HG02943 (cell line): ENCODE measurements at regions not wholly inside any gene's neighbourhood (a gene's known extent, or its start where the extent isn't known, plus 50 kb on each side); places are given as distances from the start of the nearest gene placed in this dataset.
"Not testable (repeated sequence)": the region's sequence is repeated elsewhere in the genome, so short reads cannot be mapped to it uniquely, and the experiment has no call there.

ENCODE experiments used
- ATAC-seq: cut with Tn5 transposase; IDR thresholded peaks from one replicate; pipeline ENCODE4 v1.9.1; 2021; ENCODE audit warnings: mild to moderate bottlenecking, low read depth, moderate library complexity; ENCODE audit not compliant: unreplicated experiment

DNA sequence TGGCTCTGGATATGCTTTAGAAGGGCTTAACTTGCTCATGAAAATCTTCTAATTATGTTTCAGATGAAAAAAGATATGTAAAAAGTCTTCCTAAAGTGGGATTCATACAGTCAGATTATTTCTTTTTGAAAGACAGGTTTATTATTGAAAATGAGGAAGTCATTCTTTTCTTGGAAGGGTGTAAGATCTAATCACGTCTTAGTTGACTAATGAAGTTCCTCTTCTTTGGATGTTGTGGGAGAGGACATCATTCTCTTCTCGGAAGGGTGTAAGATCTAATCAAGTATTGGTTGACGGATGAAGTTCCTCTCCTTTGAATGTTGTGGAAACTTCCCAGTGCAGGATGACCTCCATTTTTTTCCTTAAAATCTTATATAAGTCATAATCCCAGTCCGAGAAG lies 74.9 kb downstream of the ALG10 start:
- no peak for ATAC-seq

DNA sequence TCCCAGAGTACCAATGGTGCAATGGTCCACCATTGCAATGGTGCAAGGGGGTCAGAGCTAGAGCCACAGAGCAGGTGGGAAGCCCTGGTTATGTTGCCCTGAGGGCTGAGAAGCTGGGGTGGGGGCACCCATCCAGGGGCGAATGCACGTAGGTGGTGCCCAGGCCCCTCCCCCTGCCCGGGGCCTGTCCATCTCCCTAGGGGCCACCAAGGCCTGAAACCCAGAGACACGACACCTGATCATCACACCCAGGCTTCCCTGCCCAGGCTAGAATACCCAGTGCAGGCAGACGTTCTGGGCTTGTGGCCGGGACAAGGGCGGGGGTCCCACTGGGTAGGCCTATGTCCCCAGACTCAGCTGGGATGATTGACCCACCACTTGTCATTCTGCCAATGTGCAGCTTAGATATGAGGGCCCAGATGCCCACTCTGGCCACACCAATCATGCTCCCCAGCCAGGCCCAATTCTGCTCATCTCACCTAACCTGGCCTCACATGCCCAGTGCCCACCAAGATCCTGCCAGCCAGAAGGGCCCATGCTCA lies 83.2 kb downstream of the ALG10 start:
- no peak for ATAC-seq

DNA sequence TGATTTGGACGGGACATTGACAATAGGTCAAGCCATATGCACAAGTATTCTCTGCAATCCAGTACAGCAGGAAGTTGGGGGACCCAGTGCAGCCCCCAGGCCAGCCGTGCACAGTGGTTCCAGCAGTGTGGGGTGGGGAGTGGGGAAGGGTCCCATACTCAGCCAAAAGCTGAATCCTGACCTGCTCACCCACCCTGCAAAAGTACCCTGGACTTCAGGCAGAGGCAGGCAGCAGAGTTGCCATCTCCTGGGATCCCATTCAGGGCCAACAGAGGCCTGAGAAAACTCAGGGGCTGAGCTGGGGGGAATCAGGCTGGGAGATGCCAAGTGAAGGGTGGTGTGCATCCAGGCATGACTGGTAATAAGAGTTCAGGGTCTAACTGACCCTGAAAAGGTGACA lies 83.9 kb downstream of the ALG10 start:
- ATAC-seq: no peak

DNA sequence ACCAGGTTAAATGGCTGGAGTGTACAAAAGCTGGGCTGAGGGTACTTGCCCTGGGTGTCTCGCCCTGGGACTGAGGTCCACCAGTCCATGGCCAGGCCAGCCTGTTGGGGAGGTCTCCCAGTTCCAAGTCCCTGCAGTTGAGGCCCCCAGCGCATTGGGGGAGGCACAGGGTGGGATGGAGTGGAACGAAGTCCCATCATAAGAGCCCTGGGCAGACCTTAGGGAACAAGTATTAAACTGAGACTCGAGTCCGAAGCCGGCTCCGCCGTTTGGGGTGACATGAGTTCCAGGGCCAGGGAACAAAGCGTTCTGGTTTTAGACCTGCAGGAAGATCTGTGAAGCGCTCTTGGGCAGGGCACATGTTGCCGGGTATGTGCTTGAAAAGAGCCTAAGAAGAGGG lies 84.7 kb downstream of the ALG10 start:
- ATAC-seq: no peak

DNA sequence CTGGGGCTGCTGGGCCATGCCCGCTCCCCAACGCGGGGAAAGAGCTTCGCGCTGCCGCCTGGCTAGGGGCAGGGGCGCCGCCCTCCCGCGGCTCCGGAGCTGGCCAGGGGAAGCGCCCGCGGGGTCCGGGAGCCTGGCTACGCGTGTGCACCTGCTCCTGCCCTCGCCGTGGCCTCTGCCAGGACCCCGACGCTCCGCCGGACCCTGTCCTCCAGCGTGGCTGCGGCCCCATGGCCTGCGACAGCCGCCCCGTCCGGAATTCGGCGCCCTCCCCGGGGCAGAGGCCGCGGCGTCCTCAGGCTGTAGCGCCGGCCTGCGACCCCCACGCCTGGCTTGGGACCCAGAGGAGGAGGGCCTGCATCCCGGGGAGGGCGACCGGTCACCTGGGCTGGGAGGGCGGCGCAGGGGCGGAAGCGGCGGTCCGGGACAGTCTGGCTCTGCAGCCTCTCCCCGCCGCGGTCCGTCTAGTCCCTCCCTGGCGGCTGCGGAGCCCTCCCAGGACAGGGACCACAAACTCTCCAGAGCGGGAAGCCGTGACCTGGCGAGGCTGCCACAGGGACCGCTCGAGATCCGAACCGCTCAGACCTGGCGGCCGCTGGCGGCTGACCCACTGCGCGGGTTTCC lies 85.6 kb downstream of the ALG10 start:
- ATAC-seq: no peak

DNA sequence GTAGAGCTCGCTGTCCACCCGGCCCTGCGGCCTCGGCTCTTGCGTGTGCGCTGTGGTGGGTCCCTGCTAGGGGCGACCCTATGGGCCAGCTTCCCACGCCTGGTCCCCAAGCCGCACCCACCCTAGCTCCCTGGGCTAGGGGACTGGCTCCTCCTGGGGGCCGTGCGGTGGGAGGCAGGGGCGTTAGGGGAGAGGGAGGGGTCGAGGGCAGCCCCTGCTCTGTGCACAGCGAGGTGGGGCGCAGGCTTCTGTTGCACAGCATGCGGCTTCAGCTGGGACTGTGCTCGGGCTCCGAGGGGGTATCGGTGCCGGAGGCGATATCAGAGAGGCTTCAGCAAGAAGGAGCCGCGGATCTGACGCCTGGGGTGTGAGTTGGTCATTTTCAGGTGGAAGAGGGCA lies 86.1 kb downstream of the ALG10 start:
- ATAC-seq: no peak

DNA sequence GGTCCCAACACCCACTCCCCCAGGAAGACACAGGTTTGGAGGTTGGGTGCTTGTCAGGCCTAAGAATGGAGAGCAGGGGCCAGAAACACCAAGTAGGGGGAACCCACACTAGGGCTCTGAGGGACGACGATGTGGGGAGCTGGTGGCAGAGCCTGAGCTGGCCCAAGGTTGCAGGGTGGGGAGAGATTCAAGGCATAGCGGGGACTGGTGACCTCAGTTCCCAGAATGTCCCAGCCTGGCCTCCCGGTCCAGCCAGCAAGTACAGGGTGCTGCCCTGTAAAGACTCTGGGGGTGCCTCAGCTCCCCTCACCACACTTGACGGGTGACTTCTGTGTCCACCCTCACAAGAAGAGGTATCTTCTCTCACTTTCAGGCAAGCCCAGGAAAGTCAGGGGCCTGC lies 86.7 kb downstream of the ALG10 start:
- ATAC-seq: no peak

DNA sequence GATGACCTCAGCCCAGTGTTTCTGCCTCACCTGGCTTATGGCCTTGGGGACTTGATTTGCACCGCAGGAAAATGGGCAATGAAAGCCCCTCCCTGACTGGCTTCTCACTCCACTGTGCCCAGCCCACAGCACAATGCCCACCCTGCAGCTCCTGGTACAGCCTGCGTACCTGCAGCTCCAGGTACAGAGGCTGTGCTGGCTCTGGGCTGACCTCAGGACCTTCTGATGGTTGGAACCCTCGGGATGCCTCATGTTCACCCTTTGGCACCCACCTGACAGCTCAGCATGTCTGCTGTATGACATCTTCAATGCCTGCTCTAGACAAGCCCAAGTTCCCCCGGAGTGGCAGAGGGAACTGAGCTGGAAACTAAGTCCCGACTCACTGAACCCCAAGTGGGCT lies 87.1 kb downstream of the ALG10 start:
- ATAC-seq: no peak

DNA sequence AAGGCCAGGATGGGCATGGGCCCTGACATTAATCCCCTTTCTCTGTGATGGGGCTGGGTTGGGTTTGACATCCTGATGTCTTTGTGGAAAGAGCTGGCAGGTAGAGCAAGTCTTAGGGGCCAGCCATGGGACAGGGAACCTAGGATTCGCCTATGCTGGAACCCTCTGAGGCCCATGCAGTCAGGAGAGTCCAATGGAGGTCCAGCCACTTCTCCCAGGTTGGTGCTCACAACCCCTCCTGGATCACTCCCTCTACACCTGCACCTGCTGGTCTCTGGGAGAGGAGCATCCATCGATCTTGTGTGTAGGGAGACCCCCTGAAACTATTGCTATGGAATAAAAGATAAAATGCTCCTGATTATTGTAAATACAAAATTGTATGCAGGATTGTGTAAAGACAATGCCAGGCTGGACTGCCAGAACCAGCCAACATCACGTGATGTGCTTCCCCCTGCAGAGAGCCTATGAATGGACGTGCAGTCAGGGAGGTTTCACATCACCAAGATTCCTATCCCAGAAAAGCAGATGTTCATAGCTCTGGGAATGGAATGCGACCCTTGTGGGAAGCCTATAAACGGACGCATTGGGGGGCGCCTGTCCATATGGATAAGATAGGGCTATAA lies 87.7 kb downstream of the ALG10 start:
- ATAC-seq: not testable (repeated sequence)

DNA sequence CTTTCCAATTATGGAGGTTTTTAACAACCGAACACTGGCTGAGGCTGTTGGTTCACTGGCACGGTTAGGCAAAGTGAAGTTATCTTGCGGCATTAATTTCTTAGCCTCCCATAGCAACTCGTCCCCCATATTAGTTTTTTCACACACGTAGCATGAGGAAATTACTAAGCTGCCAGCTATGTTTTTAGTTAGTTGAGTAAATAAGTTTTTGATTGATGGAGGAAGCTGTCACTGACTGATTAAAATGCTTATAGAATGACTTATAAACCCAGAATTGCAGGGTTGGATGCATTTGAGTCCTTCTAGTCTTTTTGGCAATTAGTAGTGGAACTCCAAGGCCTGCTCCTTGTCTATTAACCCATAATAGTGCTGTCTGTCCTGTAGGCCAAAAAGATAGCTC lies 97.1 kb downstream of the ALG10 start:
- no peak for ATAC-seq

DNA sequence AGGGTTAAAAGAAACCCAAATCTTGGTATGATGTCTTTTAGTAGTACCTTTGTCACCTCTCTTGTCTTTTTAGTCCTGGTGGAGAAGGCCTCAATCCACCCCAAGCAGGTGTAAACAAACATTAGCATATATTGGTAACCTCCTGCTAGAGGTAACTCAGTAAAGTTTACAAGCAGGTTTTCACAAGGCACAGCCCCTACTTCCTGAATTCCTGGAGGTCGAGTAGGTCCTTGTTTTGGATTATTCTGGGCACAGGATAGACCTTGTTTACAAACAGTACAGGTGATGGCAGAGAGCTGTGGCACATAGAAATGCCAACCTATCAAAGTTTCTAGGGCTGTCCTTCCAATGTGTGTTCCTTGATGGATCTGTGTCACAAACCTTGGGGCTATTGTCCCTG lies 99.1 kb downstream of the ALG10 start:
- no peak for ATAC-seq

DNA sequence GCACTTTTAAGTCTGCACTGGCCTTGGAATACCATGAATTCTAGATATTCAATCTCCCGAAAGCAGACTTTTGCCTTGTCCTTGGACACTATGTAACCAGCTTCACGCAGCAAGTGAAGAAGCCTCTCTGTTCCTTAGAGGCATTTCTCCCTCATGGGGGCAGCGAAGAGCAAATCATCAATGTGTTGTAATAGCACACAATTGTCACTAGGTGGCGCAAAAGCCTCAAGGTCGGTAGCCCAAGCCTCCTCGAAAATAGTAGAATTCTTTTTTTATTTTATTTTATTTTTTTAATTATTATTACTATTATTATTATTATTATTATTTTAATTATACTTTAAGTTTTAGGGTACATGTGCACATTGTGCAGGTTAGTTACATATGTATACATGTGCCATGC lies 100.8 kb downstream of the ALG10 start:
- not testable (repeated sequence) for ATAC-seq

DNA sequence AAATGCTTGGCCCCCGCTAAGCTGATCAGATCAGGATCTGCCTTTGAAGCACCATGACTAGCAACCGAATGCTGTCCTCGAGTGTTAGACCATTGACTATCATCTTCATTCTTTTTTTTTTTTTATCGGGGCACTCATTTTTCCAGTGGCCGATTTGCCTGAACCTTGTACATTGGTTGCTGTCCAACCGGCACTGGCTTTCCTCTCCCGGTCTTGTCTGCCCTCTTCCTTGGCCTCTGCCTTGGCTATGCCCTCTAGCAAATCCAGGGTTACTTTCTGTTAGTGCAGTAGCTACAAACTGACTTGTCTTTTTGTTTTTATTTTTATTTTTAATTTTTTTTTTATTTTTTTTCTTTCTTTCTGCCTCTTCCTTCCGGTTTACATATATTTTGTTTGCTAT lies 102.3 kb downstream of the ALG10 start:
- no peak for ATAC-seq

DNA sequence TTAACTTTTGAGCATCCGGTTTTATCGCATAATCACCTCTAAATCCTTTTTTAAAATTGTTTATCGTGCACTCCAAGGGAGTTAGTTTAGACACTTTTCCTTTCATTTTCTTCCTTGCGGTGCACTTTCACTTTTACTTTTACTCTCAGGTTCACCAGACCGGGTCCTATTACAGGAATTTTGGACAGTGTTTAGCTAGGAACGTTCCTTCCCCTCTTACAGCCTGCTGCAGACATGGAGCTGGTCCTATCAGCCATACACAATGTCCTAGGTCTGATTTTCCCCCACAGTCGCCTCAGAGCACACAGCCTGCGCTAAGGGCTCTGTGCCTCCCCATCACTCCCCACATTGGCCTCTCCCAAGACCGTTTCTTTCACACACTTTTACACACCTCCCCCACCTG lies 103.9 kb downstream of the ALG10 start:
- ATAC-seq: no peak

DNA sequence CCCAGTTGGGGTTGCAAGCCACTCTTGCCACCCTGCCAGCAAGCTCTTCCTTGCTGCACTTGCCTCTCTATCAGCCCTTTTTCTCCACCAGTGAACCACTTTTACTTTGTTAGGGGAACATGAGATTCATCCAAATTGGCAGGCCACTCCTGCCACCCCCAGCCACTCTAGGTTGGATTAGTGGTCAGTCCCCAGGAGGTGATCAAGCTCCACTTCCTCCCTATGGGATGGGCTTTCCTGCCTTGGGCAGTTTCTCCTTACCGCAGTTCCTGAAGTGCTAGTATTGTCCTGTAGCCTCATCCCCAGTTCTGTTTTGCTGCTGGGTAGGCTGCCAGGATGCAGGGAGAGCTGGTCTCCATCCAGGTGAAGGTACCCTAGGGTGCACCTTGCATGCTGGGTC lies 104.5 kb downstream of the ALG10 start:
- ATAC-seq: no peak

DNA sequence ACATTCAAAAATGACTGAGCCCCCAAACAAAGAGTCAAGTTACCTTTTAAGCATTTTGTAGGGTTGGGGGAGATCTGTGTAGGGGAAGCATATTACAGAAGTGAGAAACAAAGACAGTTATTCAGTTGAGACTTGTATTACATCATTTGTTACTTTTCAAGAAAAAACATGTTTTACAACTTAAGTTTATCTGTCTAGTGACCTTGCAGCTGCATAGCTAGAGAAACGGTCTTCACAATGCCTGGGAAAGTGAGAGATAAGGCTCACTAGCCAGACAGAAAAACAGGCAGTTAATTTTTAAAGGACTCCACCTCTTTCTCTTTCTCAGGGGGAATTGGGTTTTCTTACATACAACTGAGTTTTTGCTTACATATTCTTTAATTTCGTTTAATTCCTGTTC lies 105.1 kb downstream of the ALG10 start:
- not testable (repeated sequence) for ATAC-seq

DNA sequence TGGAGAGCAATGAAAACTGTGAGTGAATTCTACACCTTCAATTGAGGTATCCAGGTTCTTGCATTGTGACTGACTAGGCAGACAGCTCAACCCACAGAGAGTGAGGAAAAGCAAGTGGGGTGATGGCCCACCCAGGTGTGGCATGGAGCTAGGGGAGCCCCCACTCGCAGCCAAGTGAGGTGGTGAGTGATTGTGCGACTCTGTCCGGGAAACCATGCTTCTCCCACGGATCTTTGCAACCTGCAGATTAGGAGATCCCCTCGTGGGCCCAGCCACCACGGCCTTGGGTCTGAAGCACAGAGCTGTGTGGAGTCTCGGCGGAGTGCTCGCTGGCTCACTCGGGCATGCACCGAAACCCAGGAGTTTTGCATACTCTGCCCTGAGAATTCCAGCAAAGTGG lies 120.1 kb downstream of the ALG10 start:
- no peak for ATAC-seq

DNA sequence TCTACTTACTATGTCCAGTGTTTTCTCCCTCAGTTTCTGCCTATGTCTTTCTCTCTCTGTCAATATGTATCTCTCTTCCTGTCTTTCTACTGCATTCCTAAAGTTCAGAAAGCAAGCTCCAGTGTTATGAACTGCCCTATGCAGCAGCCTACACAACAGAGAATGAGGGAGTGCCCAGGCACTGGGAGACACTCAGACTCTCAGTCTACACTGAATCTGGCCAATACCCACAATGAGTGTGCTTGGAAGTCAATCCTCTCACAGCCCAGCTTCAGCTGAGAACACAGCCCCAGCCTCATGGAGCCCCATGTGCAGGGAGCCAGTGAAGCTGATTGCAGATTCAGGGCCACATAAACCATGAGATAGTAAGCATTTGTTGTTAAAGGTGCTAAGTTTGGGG lies 128.7 kb downstream of the ALG10 start:
- no peak for ATAC-seq

DNA sequence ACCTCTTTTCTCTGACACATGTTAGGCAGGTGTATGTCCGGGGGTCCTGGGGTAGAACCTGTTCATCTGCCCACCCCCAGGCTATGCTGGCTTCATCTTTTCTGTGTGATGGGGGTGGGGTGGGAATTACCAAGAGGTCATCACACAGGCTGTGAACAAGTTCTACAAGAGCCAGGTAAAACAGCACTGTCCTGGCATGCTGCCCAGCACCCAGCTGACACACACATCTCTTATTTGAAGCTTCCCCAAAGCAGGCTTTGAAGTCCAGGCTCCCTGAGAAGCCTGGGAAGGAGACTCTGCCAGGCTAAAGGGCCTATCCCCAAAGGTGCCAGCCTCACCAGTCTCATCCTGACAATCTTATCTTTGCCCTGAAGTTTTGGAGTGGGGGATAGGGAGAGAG lies 141.1 kb downstream of the ALG10 start:
- ATAC-seq: no peak

DNA sequence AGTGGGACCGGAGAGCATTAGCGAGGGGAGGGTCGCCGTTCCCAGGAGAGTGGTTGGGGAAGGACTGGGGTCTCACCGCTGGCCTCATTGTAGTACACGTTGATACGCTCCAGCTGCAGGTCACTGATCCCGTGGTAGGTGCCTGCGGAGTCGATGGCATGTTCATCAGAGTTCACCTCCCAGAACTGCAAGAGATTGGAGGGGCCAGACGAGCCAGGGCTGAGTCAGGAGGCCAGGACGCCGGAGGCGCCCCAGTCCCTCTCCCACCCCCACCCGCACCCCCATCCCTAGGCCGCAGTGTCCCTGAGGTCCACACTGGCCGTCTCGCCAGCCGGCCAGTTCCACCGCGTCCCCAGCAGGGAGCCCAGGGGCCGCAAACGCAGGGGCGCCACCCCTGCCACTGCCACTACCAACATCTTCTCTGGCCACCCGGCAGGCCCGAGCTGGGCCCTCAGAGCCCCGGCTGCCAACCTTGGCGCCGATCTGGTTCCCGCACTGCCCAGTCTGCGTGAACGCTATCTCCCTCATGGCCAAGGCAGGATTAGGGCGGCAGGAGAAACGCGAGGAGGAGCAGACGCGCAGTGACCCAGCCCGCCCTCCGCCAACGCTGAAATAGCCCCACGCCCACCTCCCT lies 144.2 kb downstream of the ALG10 start:
- ATAC-seq: no peak

DNA sequence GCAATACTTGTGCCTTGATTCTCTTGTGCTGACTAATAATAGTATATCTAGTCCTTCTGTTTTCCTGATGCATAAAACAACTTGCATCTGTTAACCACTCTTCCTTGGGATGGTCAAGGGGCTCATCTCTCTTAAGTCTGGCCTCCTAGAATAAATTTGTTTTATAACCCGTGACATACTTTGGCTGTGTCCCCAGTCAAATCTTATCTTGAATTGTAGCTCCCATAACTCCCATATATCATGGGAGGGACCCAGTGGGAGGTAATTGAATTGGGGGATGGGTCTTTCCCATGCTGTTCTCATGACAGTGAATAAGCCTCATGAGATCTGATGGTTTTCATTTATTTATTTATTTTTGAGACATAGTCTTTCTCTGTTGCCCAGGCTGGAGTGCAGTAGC lies 146.2 kb downstream of the ALG10 start:
- not testable (repeated sequence) for ATAC-seq

DNA sequence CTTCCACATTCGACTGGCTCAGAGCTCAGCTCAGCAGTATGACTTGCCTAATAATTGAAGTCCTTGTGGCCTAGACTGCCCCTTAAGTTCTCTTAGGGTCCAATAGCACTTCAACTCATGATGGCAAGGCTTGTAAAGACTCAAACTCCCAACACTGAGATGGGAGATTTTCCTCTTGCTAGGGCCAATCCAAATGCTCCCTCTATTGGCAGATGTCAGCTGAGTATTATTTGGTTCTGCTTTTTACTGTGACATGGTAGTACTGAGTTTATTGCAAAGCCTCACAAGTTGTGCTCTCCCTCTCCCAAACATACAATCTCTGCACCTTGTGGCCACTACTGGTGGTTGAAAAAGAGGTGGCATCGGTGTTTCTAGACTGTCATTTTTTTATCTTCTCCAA lies 164.2 kb downstream of the ALG10 start:
- ATAC-seq: no peak
